CD14-positive monocyte (primary cell): ENCODE measurements at regions not wholly inside any gene's neighbourhood (a gene's known extent, or its start where the extent isn't known, plus 50 kb on each side); places are given as distances from the start of the nearest gene placed in this dataset.

Experiments
- DNase-seq, 3 donors: peaks; one replicate each; pipeline ENCODE4 v3.0.0-alpha.2; 2011 to 2022
- H2AFZ ChIP-seq: 2 replicates; pipeline ENCODE4 v1.6.0; 2012; ENCODE audit warnings: mild to moderate bottlenecking, low read depth, low read length, inconsistent platforms; ENCODE audit not compliant: insufficient read depth, poor library complexity, severe bottlenecking
- H3K27ac ChIP-seq, 2 donors: 1 replicate in 1 of 2; 2 replicates in 1 of 2; pipeline ENCODE4 v1.5.1; 2012 to 2013; ENCODE audit warnings: low read length in 2 of 2, control low read depth in 1 of 2, inconsistent platforms in 1 of 2, low read depth in 1 of 2, mild to moderate bottlenecking in 1 of 2
- H3K27me3 ChIP-seq, 2 donors: one replicate each; pipeline versions ENCODE4 v1.6.0 to v1.6.1; 2011 to 2013; ENCODE audit warnings: low read length in 2 of 2; ENCODE audit not compliant: control insufficient read depth in 2 of 2, insufficient read depth in 2 of 2
- H3K36me3 ChIP-seq, 2 donors: replicated peaks in 1 of 2; 1 replicate in 1 of 2; 2 replicates in 1 of 2; pipeline versions ENCODE4 v1.5.1 to v1.6.1; 2012 to 2013; ENCODE audit warnings: low read length in 2 of 2, control low read depth in 1 of 2, inconsistent platforms in 1 of 2, mild to moderate bottlenecking in 1 of 2; ENCODE audit not compliant: insufficient read depth in 2 of 2, control insufficient read depth in 1 of 2
- H3K4me1 ChIP-seq, 2 donors: 1 replicate in 1 of 2; 2 replicates in 1 of 2; pipeline versions ENCODE4 v1.5.1 to v1.6.1; 2012 to 2013; ENCODE audit warnings: low read length in 2 of 2, control low read depth in 1 of 2, inconsistent platforms in 1 of 2, mild to moderate bottlenecking in 1 of 2, moderate library complexity in 1 of 2; ENCODE audit not compliant: insufficient read depth in 2 of 2, control insufficient read depth in 1 of 2
- H3K4me2 ChIP-seq: replicated peaks from 2 replicates; pipeline ENCODE3; 2012; ENCODE audit warnings: low read length, moderate library complexity, mild to moderate bottlenecking; ENCODE audit not compliant: poor library complexity, severe bottlenecking; ENCODE audit errors: extremely low read depth
- H3K4me3 ChIP-seq, 3 experiments: fragments of 200-600 bp in 1 of 3; sonication (generic) in 1 of 3; replicated peaks in 1 of 3; 1 replicate in 2 of 3; 2 replicates in 1 of 3; pipeline ENCODE4 v1.5.1; 2011 to 2013; ENCODE audit warnings: low read length in 3 of 3, mild to moderate bottlenecking in 3 of 3, control low read depth in 2 of 3, low read depth in 2 of 3, inconsistent platforms in 1 of 3, moderate library complexity in 1 of 3
- H3K79me2 ChIP-seq: 2 replicates; pipeline ENCODE4 v1.6.0; 2012; ENCODE audit warnings: mild to moderate bottlenecking, control low read depth, inconsistent platforms, low read length, moderate library complexity; ENCODE audit not compliant: insufficient read depth
- H3K9ac ChIP-seq: 2 replicates; pipeline ENCODE4 v1.6.0; 2017; ENCODE audit warnings: low read length, mild to moderate bottlenecking; ENCODE audit not compliant: insufficient read depth, poor library complexity, severe bottlenecking
- H3K9me3 ChIP-seq, 2 donors: replicated peaks in 1 of 2; 1 replicate in 1 of 2; 2 replicates in 1 of 2; pipeline versions ENCODE4 v1.5.1 to v1.6.1; 2012 to 2013; ENCODE audit warnings: low read length in 2 of 2, control low read depth in 1 of 2; ENCODE audit not compliant: control insufficient read depth in 1 of 2, insufficient read depth in 1 of 2
- H4K20me1 ChIP-seq: 2 replicates; pipeline ENCODE4 v1.6.0; 2012; ENCODE audit warnings: mild to moderate bottlenecking, low read length, control low read depth, moderate library complexity; ENCODE audit not compliant: insufficient read depth
- H3K27ac Mint-ChIP-seq, 7 donors: one replicate each; pipeline ENCODE4 v1.8.0; 2020; ENCODE audit warnings: mild to moderate bottlenecking in 7 of 7, mixed read lengths in 7 of 7, moderate library complexity in 6 of 7, inconsistent platforms in 2 of 7
- H3K27me3 Mint-ChIP-seq, 3 donors: one replicate each; pipeline ENCODE4 v1.8.0; 2021 to 2022; ENCODE audit warnings: low read depth in 3 of 3, mild to moderate bottlenecking in 3 of 3, mixed read lengths in 3 of 3, moderate library complexity in 3 of 3, inconsistent platforms in 1 of 3
- H3K36me3 Mint-ChIP-seq, 2 donors: one replicate each; pipeline ENCODE4 v1.8.0; 2020; ENCODE audit warnings: mixed read lengths in 2 of 2, inconsistent platforms in 1 of 2, mild to moderate bottlenecking in 1 of 2
- H3K4me1 Mint-ChIP-seq: one replicate; pipeline ENCODE4 v1.8.0; 2020; ENCODE audit warnings: mild to moderate bottlenecking, mixed read lengths
- H3K4me3 Mint-ChIP-seq, 2 donors: one replicate each; pipeline ENCODE4 v1.8.0; 2020; ENCODE audit warnings: mild to moderate bottlenecking in 2 of 2, mixed read lengths in 2 of 2, moderate library complexity in 1 of 2
- H3K9me3 Mint-ChIP-seq, 7 donors: one replicate each; pipeline ENCODE4 v1.8.0; 2020 to 2022; ENCODE audit warnings: mixed read lengths in 7 of 7, mild to moderate bottlenecking in 6 of 7, moderate library complexity in 6 of 7, inconsistent platforms in 2 of 7
- WGBS: methylation state at CpG from one replicate; pipeline ENCODE4 v1.1.5; 2013; ENCODE audit warnings: missing lambda C conversion rate; ENCODE audit not compliant: insufficient coverage; 5-methylcytosine and 5-hydroxymethylcytosine counted together
- intact Hi-C, 2 donors: fragments of 100-400 bp; cut with micrococcal nuclease; formaldehyde crosslinking; loops; one replicate each; pipeline versions ENCODE4 v1.15.0 to v1.15.1; 2023
- TF ChIP-seq, protein P1 (sequence below): fragments of 200-600 bp; IDR thresholded peaks from one replicate; pipeline ENCODE4 v1.8.0; 2022; ENCODE audit warnings: antibody characterized with exemption, mild to moderate bottlenecking

DNA sequence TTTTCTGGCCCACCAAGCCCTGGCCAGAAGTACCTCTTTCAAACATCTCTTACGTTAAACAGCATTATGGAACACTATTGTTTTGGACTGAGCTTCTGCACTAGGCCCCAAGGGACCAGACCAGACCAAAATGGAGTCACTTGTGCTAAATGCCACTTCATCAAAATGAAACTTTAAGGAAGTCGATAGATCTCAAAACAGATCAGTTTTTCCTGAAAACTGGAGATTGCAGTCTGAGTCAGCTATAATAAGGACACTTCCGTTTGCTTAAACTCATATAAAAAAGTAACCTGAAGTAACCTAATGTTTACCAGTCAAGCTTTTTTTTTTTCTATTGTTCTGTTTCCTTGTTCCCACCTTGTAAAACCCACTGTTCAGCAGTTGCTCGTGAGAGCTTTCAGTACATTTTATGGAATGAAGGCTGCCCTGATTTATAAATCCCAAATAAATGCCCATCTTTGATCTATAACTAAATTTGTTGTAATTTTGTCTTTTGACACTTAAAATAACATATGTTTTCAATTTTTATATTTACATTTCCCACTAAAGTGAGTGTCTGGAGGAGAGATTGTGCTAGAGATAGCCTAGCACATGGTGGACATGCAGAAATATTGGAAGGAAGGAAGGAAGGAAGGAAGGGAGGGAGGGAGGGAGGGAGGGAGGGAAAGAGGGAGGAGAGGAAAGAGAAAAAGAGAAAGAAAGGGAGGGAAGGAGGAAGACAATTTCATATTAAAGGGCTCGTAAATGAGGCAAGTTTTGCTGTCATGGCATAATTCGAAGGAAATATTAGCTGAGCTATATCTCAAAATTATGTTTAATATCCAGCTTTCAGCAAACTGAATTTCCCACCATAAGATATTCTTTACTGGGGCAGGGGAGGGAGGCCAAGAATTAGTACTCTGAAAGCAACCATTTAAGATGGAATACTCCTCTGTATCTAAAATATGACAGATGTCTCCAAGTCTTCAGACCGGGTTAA is 77.0 kb upstream of the CXADR start:
- H3K9me3 ChIP-seq, result no peaks in the 10 kb centered on the region
- no peaks in the 10 kb centered on the region for H4K20me1 ChIP-seq
- no peak overlapping the region for H2AFZ ChIP-seq
- Mint-ChIP-seq H3K4me1 (no peaks in the 10 kb centered on the region), H3K27me3 (peaks cover 0 to 1% (median 1%) of the 10 kb centered on the region in 3 donors), H3K9me3 (peaks cover 0 to 4% (median 0%) of the 10 kb centered on the region in 7 donors), H3K36me3 (no peaks in the 10 kb centered on the region), H3K27ac (no peak overlapping the region), H3K4me3 (no peak overlapping the region)
- no peaks in the 10 kb centered on the region for H3K36me3 ChIP-seq
- H3K4me3 ChIP-seq, result no peak overlapping the region
- H3K79me2 ChIP-seq, result no peaks in the 10 kb centered on the region
- H3K27ac ChIP-seq, result no peak overlapping the region
- DNase-seq, result no peak
- 89% methylated on average over 2 of the region's 7 CpGs for WGBS
- intact Hi-C loops, result no loop called here
- H3K4me2 ChIP-seq, result no peak overlapping the region
- H3K4me1 ChIP-seq, result no peaks in the 10 kb centered on the region
- no peaks in the 10 kb centered on the region for H3K27me3 ChIP-seq
- no peak overlapping the region for H3K9ac ChIP-seq
- TF ChIP-seq, protein P1, sequence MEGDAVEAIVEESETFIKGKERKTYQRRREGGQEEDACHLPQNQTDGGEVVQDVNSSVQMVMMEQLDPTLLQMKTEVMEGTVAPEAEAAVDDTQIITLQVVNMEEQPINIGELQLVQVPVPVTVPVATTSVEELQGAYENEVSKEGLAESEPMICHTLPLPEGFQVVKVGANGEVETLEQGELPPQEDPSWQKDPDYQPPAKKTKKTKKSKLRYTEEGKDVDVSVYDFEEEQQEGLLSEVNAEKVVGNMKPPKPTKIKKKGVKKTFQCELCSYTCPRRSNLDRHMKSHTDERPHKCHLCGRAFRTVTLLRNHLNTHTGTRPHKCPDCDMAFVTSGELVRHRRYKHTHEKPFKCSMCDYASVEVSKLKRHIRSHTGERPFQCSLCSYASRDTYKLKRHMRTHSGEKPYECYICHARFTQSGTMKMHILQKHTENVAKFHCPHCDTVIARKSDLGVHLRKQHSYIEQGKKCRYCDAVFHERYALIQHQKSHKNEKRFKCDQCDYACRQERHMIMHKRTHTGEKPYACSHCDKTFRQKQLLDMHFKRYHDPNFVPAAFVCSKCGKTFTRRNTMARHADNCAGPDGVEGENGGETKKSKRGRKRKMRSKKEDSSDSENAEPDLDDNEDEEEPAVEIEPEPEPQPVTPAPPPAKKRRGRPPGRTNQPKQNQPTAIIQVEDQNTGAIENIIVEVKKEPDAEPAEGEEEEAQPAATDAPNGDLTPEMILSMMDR, result no peak

DNA sequence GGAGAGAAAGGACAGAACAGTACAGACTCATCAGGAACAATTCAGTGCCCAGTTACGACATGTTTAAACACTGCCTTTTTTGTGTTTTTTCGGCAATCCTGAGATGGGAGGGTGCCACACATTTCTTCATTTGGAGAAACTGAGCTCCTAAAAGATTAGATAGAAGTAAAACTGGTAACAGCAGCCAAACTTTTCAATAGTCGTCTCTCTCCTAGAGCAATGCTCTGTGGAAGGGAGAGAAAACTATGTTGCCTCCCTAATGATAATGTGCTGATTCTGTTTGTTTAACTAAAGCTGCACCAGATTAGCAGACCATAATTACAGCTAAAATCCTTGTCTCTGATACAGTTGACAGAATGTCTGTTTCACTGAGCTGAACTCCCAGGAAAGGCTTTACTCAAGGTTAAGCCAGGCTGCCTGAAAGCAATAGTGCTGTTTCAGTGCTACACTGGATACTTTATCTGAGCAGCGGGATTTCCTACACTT is 76.2 kb upstream of the CXADR start:
- H3K27ac ChIP-seq, result no peak overlapping the region
- no peaks in the 10 kb centered on the region for H3K27me3 ChIP-seq
- Mint-ChIP-seq H3K27ac (no peak overlapping the region), H3K4me1 (peaks cover 2% of the 10 kb centered on the region), H3K4me3 (no peak overlapping the region), H3K9me3 (peaks cover 0 to 4% (median 0%) of the 10 kb centered on the region in 7 donors), H3K36me3 (no peaks in the 10 kb centered on the region), H3K27me3 (peaks cover 0 to 1% (median 1%) of the 10 kb centered on the region in 3 donors)
- no peak overlapping the region for H3K4me2 ChIP-seq
- WGBS, result 100% methylated on average over 1 of the region's 4 CpGs
- H3K79me2 ChIP-seq, result no peaks in the 10 kb centered on the region
- H4K20me1 ChIP-seq, result no peaks in the 10 kb centered on the region
- intact Hi-C loops, result no loop called here
- no peak for DNase-seq
- no peaks in the 10 kb centered on the region for H3K9me3 ChIP-seq
- H3K4me1 ChIP-seq, result peaks cover 0 to 5% of the 10 kb centered on the region in 2 donors
- H2AFZ ChIP-seq, result no peak overlapping the region
- no peaks in the 10 kb centered on the region for H3K36me3 ChIP-seq
- H3K9ac ChIP-seq, result no peak overlapping the region
- TF ChIP-seq, protein P1, result no peak
- no peak overlapping the region for H3K4me3 ChIP-seq
